ENCODE measurements at regions not wholly inside any gene's neighbourhood (a gene's known extent, or its start where the extent isn't known, plus 50 kb on each side); places are given as distances from the start of the nearest gene placed in this dataset.

- Histone ChIP-seq H3K4me3 (replicated peaks in 1 of 3; ENCODE audit: insufficient read depth in 1 of 3, low read depth in 1 of 3, low read length in 3 of 3) (no peak overlapping the region), H3K4me2 (ENCODE audit: insufficient read depth, low read length) (no peak overlapping the region), H3K27me3 (ENCODE audit: control insufficient read depth in 2 of 2, insufficient read depth in 2 of 2, low read length in 2 of 2) (no peaks in the 10 kb centered on the region), H3K4me1 (ENCODE audit: control insufficient read depth, extremely low read depth, insufficient read depth, low read length) (no peaks in the 10 kb centered on the region), H2AFZ (ENCODE audit: low read depth, low read length) (no peak overlapping the region), H3K9me3 (replicated peaks; ENCODE audit: control insufficient read depth, insufficient read depth, low read length) (peaks cover 3% of the 10 kb centered on the region), H3K27ac (ENCODE audit: insufficient read depth, low read depth, low read length) (no peak overlapping the region), H3K9ac (replicated peaks; ENCODE audit: extremely low read depth, insufficient read depth, low read length) (no peak overlapping the region), H3K36me3 (ENCODE audit: control insufficient read depth in 2 of 2, extremely low read depth in 1 of 2, insufficient read depth in 2 of 2, low read length in 2 of 2) (no peaks in the 10 kb centered on the region), H4K20me1 (replicated peaks; ENCODE audit: control insufficient read depth, extremely low read depth, insufficient read depth, low read length) (no peaks in the 10 kb centered on the region), H3K9me1 (replicated peaks; ENCODE audit: control insufficient read depth, extremely low read depth, insufficient read depth, low read length) (no peaks in the 10 kb centered on the region), H3K79me2 (ENCODE audit: control insufficient read depth, insufficient read depth, low read length) (no peaks in the 10 kb centered on the region)
- dilution Hi-C loops (cut with MboI; ENCODE audit: extremely low pct_ligation_motif_present, low sequenced_read_pairs) (no loop called here), intact Hi-C loops (cut with micrococcal nuclease) (no loop called here)
- BruUV-seq (replicated peaks) = no TSS peak
- CTCF ChIA-PET = no interaction called here
- FAIRE-seq (no peak), DNase-seq (ENCODE audit: low read depth, low spot score) (no peak)
- POLR2A ChIA-PET = no interaction called here
- TF ChIP-seq EZH2 (IDR thresholded peaks at IDR 0.05; ENCODE audit: borderline replicate concordance, low read depth, low read length, severe bottlenecking) = no peak
Measured at GRCh38 chr5:2611659-2612058, 139.8 kb downstream of the IRX2 start.

GRCh38 chr5:2610986-2611385, 140.5 kb downstream of the IRX2 start:
- no peak overlapping the region for H2AFZ ChIP-seq (ENCODE audit: low read depth, low read length)
- H3K4me2 ChIP-seq (ENCODE audit: insufficient read depth, low read length) = no peak overlapping the region
- CTCF ChIA-PET = no interaction called here
- H3K27me3 ChIP-seq (ENCODE audit: control insufficient read depth in 2 of 2, insufficient read depth in 2 of 2, low read length in 2 of 2) = no peaks in the 10 kb centered on the region
- H3K9ac ChIP-seq (replicated peaks; ENCODE audit: extremely low read depth, insufficient read depth, low read length) = no peak overlapping the region
- no peak for DNase-seq (ENCODE audit: low read depth, low spot score)
- H3K79me2 ChIP-seq (ENCODE audit: control insufficient read depth, insufficient read depth, low read length) = no peaks in the 10 kb centered on the region
- no TSS peak for BruUV-seq (replicated peaks)
- no peaks in the 10 kb centered on the region for H3K4me1 ChIP-seq (ENCODE audit: control insufficient read depth, extremely low read depth, insufficient read depth, low read length)
- POLR2A ChIA-PET = no interaction called here
- intact Hi-C loops (cut with micrococcal nuclease) = no loop called here
- H3K36me3 ChIP-seq (ENCODE audit: control insufficient read depth in 2 of 2, extremely low read depth in 1 of 2, insufficient read depth in 2 of 2, low read length in 2 of 2) = no peaks in the 10 kb centered on the region
- no peak overlapping the region for H3K4me3 ChIP-seq (replicated peaks in 1 of 3; ENCODE audit: insufficient read depth in 1 of 3, low read depth in 1 of 3, low read length in 3 of 3)
- no peak overlapping the region for H3K27ac ChIP-seq (ENCODE audit: insufficient read depth, low read depth, low read length)
- no peak for TF ChIP-seq EZH2 (IDR thresholded peaks at IDR 0.05; ENCODE audit: borderline replicate concordance, low read depth, low read length, severe bottlenecking)
- peaks cover 3% of the 10 kb centered on the region for H3K9me3 ChIP-seq (replicated peaks; ENCODE audit: control insufficient read depth, insufficient read depth, low read length)
- dilution Hi-C loops (cut with MboI; ENCODE audit: extremely low pct_ligation_motif_present, low sequenced_read_pairs) = no loop called here
- FAIRE-seq = no peak
- no peaks in the 10 kb centered on the region for H4K20me1 ChIP-seq (replicated peaks; ENCODE audit: control insufficient read depth, extremely low read depth, insufficient read depth, low read length)
- H3K9me1 ChIP-seq (replicated peaks; ENCODE audit: control insufficient read depth, extremely low read depth, insufficient read depth, low read length) = no peaks in the 10 kb centered on the region

All from endothelial cell of umbilical vein (primary cell).